Adrenal gland (tissue), 9 donors: ENCODE measurements at regions not wholly inside any gene's neighbourhood (a gene's known extent, or its start where the extent isn't known, plus 50 kb on each side); places are given as distances from the start of the nearest gene placed in this dataset.

Source experiments
- DNase-seq, 7 donors: peaks; one replicate each; pipeline ENCODE4 v3.0.0-alpha.2; 2019 to 2020
- H3K27ac ChIP-seq, 5 donors: fragments of 200-600 bp; sonication (generic) in 4 of 5; 1 replicate in 3 of 5; 2 replicates in 2 of 5; pipeline versions ENCODE4 v1.5.1 to v1.8.0; 2016 to 2020; ENCODE audit warnings: mild to moderate bottlenecking in 1 of 5
- H3K27me3 ChIP-seq: fragments of 200-600 bp; 2 replicates; pipeline ENCODE4 v1.8.0; 2021
- H3K36me3 ChIP-seq, 2 donors: fragments of 200-600 bp; replicated peaks in 1 of 2; 1 replicate in 1 of 2; 2 replicates in 1 of 2; pipeline versions ENCODE4 v1.5.1 to v1.8.0; 2018 to 2022
- H3K4me1 ChIP-seq, 2 donors: fragments of 200-600 bp; replicated peaks in 1 of 2; 1 replicate in 1 of 2; 2 replicates in 1 of 2; pipeline versions ENCODE4 v1.5.1 to v1.8.0; 2018 to 2021
- H3K4me3 ChIP-seq, 4 donors: fragments of 200-600 bp; sonication (generic) in 3 of 4; one replicate each; pipeline ENCODE4 v1.5.1; 2016 to 2018
- H3K9me3 ChIP-seq, 3 donors: fragments of 200-600 bp; sonication (generic) in 1 of 3; replicated peaks in 1 of 3; 1 replicate in 2 of 3; 2 replicates in 1 of 3; pipeline versions ENCODE4 v1.5.1 to v1.8.0; 2016 to 2021
- CTCF ChIP-seq, 6 experiments: fragments of 450-650 bp in 4 of 6; fragments of 200-600 bp in 2 of 6; sonication (generic) in 1 of 6; IDR thresholded peaks; 1 replicate in 5 of 6; 2 replicates in 1 of 6; pipeline versions ENCODE4 v1.5.1 to v1.8.0; 2016 to 2021; ENCODE audit warnings: antibody characterized with exemption in 6 of 6, mild to moderate bottlenecking in 2 of 6, moderate library complexity in 1 of 6
- POLR2A ChIP-seq, 2 donors: fragments of 450-650 bp; IDR thresholded peaks; one replicate each; pipeline ENCODE4 v1.6.1; 2017; ENCODE audit warnings: antibody characterized with exemption in 2 of 2, mild to moderate bottlenecking in 2 of 2, moderate library complexity in 1 of 2
- WGBS, 4 donors: extraction: QIAGEN DNeasy Blood & Tissue Kit in 2 of 4; methylation state at CpG; one replicate each; pipeline versions ENCODE4 v1.1.5 to v1.1.7; 2013 to 2017; 5-methylcytosine and 5-hydroxymethylcytosine counted together
- intact Hi-C, 2 donors: fragments of 100-400 bp; cut with DNase I; formaldehyde crosslinking; loops; one replicate each; pipeline versions ENCODE4 v1.14.1 to v1.15.0; 2022 to 2023
- donor health status: healthy with polysubstance abuse.
- donor health status: Bipolar disorder and iron deficiency.
- donor health status: DM: yes; HTN: yes; CAD: no.
- donor health status: DM: no; HTN: no; CAD: no.
- donor health status: DM: no; HTN: no; CAD: no.

GRCh38 chr4:128528793-128529553 is 241.4 kb upstream of the PGRMC2 start:
- WGBS, 4 donors = 57 to 67% (median 61%) methylated on average over 4 of the region's 4 CpGs
- no peak overlapping the region for H3K4me3 ChIP-seq
- H3K9me3 ChIP-seq = no peaks in the 10 kb centered on the region
- no peaks in the 10 kb centered on the region for H3K27me3 ChIP-seq
- H3K27ac ChIP-seq = peak overlapping the region in 4 of 5 donors; percentile 46 to 81 (median 54)
- peak in 6 of 7 donors; percentile 57 to 77 (median 69) for DNase-seq
- no peaks in the 10 kb centered on the region for H3K36me3 ChIP-seq
- intact Hi-C loops = no loop called here
- peaks cover 7 to 24% of the 10 kb centered on the region in 2 donors for H3K4me1 ChIP-seq
- no peak for TF ChIP-seq CTCF (IDR thresholded peaks at IDR 0.05)
- TF ChIP-seq POLR2A (IDR thresholded peaks at IDR 0.05) = no peak

- no peak for TF ChIP-seq POLR2A (IDR thresholded peaks at IDR 0.05)
- no peak for TF ChIP-seq CTCF (IDR thresholded peaks at IDR 0.05)
- H3K9me3 ChIP-seq = no peaks in the 10 kb centered on the region
- no peak overlapping the region for H3K4me3 ChIP-seq
- no peak for DNase-seq
- H3K27me3 ChIP-seq = no peaks in the 10 kb centered on the region
- intact Hi-C loops = no loop called here
- H3K4me1 ChIP-seq = peaks cover 7 to 24% of the 10 kb centered on the region in 2 donors
- no peaks in the 10 kb centered on the region for H3K36me3 ChIP-seq
- peak overlapping the region in 4 of 5 donors; percentile 46 to 81 (median 54) for H3K27ac ChIP-seq
- WGBS, 4 donors = 45 to 52% (median 50%) methylated on average over 4 of the region's 4 CpGs
These were observed 240.4 kb upstream of the PGRMC2 start for GRCh38 chr4:128527946-128528576.

- H3K4me1 ChIP-seq = peaks cover 7 to 24% of the 10 kb centered on the region in 2 donors
- DNase-seq = no peak
- no peak overlapping the region for H3K4me3 ChIP-seq
- H3K9me3 ChIP-seq = no peaks in the 10 kb centered on the region
- H3K27me3 ChIP-seq = no peaks in the 10 kb centered on the region
- H3K27ac ChIP-seq = peak overlapping the region in 1 of 5 donors; percentile 50
- intact Hi-C loops = no loop called here
- WGBS, 4 donors = 65 to 69% (median 66%) methylated on average over 3 of the region's 3 CpGs
- no peaks in the 10 kb centered on the region for H3K36me3 ChIP-seq
- no peak for TF ChIP-seq POLR2A (IDR thresholded peaks at IDR 0.05)
- TF ChIP-seq CTCF (IDR thresholded peaks at IDR 0.05) = no peak
These were observed 239.7 kb upstream of the PGRMC2 start for GRCh38 chr4:128527351-128527750.

GRCh38 chr4:128525992-128526630 is 238.5 kb upstream of the PGRMC2 start:
- WGBS, 4 donors = 57 to 84% (median 66%) methylated on average over 1 of the region's 1 CpG
- Histone ChIP-seq H3K9me3 (no peaks in the 10 kb centered on the region), H3K4me3 (no peak overlapping the region), H3K4me1 (peaks cover 10 to 34% of the 10 kb centered on the region in 2 donors), H3K27me3 (no peaks in the 10 kb centered on the region), H3K27ac (no peak overlapping the region), H3K36me3 (no peaks in the 10 kb centered on the region)
- DNase-seq = no peak
- intact Hi-C loops = no loop called here
- TF ChIP-seq POLR2A (IDR thresholded peaks at IDR 0.05) = no peak
- no peak for TF ChIP-seq CTCF (IDR thresholded peaks at IDR 0.05)
